ENCODE measurements at regions not wholly inside any gene's neighbourhood (a gene's known extent, or its start where the extent isn't known, plus 50 kb on each side); places are given as distances from the start of the nearest gene placed in this dataset.
"Not testable (repeated sequence)": the region's sequence is repeated elsewhere in the genome, so short reads cannot be mapped to it uniquely, and the experiment has no call there.

DNA sequence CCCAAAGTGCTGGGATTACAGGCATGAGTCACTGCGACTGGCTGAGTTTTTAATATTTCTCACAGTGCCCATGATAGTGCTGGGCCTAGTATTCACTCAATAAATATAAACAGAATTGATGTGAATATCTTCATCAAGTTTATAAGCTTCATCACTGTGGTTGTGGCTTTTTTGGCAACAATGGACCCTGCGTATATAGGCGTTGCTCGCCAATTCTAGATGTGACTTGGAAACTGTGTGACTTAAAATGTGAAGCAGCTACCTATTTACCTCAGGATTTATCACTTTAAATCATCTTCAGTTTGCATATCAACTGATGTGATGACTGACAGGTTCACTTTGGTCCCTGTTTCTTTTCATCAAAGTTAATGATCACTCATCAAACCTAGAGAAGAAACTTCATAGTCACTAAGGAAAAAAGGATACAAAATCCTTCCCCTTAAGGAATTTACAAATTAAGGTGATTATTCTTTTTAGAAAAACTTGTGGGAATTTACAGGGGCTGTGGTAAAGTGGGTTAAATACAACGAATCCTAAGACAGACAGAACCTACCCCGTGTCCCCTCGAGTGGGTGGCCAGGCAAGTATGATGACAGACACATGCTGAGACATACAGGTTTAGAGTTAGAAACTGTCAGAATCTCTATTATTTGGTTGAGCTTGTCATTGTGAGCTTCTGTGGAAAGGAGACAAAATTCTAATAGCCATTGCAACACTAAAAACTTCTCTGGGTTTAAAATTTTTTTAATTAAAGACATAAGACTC, 101.3 kb downstream of the AKAP11 start:
- no peak for DNase-seq
- in situ Hi-C loops (cut with HindIII; ENCODE audit: low pct_ligation_motif_present, low pct_unique_long_range_greater_than_20kb, low sequenced_read_pairs): no loop called here

DNA sequence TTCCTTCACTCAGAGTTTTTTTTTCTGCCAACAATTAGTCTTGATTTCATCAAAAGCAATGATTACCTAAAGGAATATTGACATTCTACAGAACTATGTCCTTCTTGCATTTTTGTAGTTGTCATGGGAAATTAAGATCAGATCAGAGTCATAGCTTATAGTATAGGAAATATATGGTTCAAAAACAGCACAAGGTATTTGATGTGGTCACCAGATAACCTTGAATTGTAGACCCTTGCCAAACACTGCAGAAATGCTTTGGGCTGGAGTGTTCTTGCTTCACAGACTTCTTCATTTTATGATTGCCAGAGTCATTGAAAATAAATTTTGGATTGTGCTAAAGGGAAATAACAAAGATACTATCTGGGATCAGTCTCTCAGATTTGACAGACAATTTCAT, 103.7 kb downstream of the AKAP11 start:
- no peak for DNase-seq
- in situ Hi-C loops (cut with HindIII; ENCODE audit: low pct_ligation_motif_present, low pct_unique_long_range_greater_than_20kb, low sequenced_read_pairs): no loop called here

DNA sequence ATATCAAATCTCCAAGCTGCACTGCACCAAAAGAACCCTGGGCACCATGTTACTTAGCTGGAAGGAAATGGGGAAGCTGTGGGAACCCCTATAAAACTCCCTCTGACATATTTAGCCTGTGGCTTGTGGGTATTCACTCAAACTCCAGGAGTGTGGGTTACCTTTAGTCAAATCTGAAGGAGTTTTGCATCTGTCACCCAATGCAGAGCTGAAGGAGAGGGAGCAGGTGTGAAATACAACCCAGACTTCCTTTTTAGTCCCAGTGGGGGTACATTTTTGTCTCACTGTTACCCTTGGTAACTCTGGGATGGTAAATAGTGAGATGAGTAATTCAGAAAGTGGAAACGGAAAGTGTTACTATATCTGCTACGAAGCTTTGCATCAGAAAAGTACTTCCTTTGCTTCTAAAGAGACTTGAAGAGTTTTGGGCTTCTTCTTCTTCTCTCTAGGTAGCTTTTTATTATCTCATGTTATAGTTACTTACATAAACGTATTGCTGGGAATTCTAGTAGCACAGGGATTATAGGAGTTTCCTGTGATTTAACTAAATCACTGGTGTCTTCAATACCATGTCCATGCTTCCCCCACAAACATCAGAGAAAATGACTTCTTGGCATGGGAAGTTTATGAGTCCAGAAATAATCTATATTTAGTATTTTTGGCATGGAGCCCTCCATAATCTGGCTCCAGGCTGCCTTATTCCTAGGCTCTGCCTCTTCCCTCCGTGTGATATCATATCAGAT, 105.9 kb downstream of the AKAP11 start:
- in situ Hi-C loops (cut with HindIII; ENCODE audit: low pct_ligation_motif_present, low pct_unique_long_range_greater_than_20kb, low sequenced_read_pairs): no loop called here
- DNase-seq: no peak

DNA sequence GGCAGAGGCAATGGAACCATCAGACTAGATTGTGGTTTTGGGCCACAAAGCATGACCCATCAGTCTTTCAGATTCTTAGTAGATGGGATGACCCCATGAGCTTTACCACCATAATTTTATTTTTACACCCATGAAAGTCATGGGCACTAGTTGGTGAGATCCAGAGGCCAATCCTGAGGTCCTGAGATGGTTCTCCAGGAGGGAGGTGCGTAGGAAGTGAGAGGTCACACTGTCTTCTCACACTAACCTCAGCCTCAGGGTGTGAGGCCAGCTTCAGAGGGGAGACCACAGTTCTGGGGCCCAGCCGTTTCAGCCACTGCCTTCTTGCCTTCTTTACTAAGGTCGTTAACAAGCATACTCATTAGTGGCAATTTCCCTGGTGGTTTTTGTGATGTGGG, 106.4 kb downstream of the AKAP11 start:
- in situ Hi-C loops (cut with HindIII; ENCODE audit: low pct_ligation_motif_present, low pct_unique_long_range_greater_than_20kb, low sequenced_read_pairs): no loop called here
- DNase-seq: no peak

DNA sequence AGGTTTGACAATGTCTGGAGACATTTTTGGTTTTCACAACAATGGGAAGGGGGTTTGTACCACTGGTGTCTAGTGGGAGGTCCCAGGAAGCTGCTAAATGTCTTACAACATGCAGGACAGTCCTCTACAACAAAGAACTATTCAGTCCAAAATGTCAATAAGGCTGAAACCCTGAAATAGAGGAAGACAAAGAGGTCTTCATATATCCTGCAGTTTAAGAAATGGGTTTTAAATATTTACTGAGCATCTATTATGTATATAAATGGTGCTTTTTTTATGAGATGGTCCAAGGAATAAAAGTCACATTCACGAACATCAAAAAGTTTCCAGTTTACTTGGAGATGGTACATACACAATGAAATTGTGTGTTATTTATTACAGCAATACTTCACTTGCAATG, 107.3 kb downstream of the AKAP11 start:
- no peak for DNase-seq
- in situ Hi-C loops (cut with HindIII; ENCODE audit: low pct_ligation_motif_present, low pct_unique_long_range_greater_than_20kb, low sequenced_read_pairs): no loop called here

DNA sequence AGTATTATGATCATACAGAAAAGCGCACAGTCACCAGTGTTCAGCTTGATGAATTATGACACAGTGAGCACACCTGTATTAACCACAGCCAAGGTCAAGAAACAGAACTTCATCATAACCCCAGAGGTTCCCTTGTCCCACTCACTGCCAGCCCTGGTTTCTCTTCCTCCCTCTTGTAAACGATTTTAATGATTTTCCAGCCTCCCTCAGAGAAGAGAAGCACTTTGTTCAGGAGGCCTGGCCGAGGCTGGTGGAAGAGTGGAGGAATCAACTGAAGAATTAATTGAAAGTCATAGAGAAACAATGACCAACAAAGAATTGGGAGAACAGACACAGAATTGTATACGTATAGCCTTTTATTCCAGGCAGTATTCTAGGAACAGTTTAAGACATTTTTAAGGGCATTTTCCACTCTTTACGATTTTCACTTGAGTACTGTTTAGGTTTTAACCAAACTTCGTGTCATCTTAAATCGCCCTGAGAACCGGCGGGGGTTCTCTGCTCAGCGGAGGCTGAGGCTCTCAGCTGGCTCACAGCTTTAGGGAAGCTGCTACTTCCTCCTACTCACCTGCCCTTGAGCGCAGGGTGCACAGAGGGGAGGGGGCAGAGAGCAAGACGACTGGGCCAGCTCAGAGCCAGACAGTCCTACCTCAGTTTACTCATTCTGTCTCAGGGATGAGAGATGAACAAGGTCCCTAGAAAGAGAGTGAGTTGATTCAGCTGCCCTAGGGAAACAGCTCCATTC, 108.6 kb downstream of the AKAP11 start:
- DNase-seq: no peak
- in situ Hi-C loops (cut with HindIII; ENCODE audit: low pct_ligation_motif_present, low pct_unique_long_range_greater_than_20kb, low sequenced_read_pairs): no loop called here

DNA sequence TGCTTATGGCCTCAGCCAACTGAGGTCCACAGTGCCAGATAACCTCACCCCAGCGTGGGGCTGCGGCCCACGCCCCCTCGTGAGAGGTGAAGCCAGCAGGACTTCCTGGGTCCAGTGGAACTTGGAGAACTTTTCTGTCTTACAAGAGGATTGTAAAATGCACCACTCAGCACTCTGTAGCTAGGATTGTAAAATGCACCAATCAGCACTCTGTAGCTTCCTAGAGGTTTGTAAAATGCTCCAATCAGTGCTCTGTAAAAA, 109.1 kb downstream of the AKAP11 start:
- no peak for DNase-seq
- in situ Hi-C loops (cut with HindIII; ENCODE audit: low pct_ligation_motif_present, low pct_unique_long_range_greater_than_20kb, low sequenced_read_pairs): no loop called here

DNA sequence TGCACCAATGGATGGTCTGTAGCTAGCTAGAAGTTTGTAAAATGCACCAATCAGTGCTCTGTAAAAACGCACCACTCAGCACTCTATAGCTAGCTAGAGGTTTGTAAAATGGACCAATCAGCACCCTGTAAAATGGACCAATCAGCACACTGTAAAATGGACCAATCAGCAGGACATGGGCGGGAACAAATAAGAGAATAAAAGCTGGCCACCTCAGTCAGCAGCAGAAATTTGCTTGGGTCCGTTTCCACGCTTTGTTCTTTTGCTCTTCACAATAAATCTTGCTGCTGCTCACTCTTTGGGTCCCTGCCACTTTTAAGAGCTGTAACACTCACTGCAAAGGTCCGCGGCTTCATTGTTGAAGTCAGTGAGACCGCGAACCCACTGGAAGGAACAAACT, 109.5 kb downstream of the AKAP11 start:
- DNase-seq; in situ Hi-C loops (cut with HindIII; ENCODE audit: low pct_ligation_motif_present, low pct_unique_long_range_greater_than_20kb, low sequenced_read_pairs): not testable (repeated sequence)

DNA sequence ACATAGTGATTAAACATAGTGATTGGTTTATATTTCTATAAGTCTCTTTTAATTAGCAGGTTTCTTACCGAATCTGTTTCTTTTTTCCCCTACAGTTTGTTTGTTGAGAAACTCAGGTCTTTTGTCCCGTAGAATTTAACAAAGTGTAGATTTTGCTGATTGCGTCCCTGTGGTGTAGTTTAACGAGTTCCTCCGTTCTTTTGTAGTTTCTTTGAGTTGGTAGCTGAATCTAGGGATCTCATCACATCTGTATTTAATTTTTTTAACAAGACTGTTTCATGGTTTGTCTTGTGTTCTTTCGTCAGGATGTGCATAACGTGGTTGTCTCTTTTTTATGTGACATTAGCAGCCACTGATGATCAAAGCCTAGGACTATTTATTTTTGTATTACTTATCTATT, 111.1 kb downstream of the AKAP11 start:
- no peak for DNase-seq
- in situ Hi-C loops (cut with HindIII; ENCODE audit: low pct_ligation_motif_present, low pct_unique_long_range_greater_than_20kb, low sequenced_read_pairs): no loop called here

DNA sequence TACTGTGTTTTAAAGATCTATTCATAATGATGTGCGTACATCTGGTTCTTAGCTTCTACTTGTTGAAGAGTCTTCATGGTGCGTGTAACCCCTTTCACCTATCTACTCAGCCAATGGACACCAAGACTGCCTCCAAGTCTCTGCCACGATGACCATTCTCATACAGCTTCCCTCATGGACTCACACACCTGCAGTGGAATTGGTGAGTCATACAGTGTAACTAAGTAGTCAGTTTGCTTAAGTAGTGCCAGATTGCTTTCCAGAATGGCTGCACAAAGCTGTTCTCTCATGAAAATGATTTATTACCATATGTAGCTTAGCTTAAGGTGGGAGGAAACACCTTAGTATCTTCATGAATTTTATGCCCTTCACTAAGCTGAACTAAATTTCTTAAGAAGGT, 112.3 kb downstream of the AKAP11 start:
- DNase-seq: no peak
- in situ Hi-C loops (cut with HindIII; ENCODE audit: low pct_ligation_motif_present, low pct_unique_long_range_greater_than_20kb, low sequenced_read_pairs): no loop called here

DNA sequence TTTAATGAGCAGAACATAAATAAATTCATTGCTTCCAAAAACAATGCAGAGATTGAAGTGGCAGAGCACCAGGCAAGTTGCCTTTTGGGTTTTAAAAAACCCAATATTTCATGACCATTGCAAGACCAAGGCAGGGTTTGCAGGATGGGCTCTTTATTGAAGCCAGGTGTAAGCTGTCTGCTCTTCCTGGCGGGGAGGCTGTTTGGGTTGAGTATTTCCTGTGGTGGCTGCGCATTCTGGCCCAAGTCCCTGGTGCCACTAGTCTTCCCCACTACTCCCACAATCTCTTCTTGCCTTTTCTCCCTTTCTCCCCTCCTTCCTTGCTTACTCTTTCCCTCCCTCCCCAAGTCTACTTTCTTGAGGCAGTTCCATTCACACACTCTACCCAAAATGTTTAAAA, 116.4 kb downstream of the AKAP11 start:
- in situ Hi-C loops (cut with HindIII; ENCODE audit: low pct_ligation_motif_present, low pct_unique_long_range_greater_than_20kb, low sequenced_read_pairs): no loop called here
- no peak for DNase-seq

DNA sequence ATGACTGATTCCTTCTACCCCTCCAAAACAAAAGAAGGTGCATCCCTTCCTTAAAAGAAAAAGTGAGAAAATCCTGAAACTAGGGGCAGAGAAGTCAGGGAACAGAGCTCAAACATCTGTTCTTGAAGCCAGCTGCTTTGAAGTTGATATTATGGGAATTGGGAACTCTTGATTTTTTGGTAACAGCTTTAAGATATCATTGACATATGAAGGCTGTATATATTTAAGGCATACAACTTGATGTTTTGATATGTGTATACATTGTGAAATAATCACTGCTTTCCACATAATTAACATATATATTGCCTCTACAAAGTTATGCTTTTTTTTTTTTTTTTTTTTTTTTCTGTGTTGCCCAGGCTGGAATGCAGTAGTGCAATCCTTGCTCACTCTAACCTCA, 117.1 kb downstream of the AKAP11 start:
- in situ Hi-C loops (cut with HindIII; ENCODE audit: low pct_ligation_motif_present, low pct_unique_long_range_greater_than_20kb, low sequenced_read_pairs): no loop called here
- DNase-seq: no peak

DNA sequence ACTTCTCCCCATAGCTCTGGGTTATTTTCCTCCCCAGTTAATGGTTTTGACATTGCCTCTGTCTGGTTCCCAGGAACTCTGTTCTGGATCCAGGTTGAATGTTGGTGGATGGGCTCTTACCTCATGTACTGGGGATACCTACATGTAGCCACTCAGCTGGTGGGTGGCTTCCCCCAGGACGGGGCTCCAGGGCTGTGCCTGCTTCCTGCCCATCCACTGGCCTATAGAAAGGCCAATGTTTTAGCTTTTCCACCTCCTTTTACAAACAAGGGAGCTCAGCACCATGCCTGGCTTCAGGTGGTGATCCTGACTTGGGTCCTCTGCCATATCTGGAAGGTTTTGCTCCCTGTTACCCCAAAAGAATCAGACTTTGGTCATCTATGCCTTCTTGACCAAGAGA, 120.2 kb downstream of the AKAP11 start:
- in situ Hi-C loops (cut with HindIII; ENCODE audit: low pct_ligation_motif_present, low pct_unique_long_range_greater_than_20kb, low sequenced_read_pairs): no loop called here
- no peak for DNase-seq

DNA sequence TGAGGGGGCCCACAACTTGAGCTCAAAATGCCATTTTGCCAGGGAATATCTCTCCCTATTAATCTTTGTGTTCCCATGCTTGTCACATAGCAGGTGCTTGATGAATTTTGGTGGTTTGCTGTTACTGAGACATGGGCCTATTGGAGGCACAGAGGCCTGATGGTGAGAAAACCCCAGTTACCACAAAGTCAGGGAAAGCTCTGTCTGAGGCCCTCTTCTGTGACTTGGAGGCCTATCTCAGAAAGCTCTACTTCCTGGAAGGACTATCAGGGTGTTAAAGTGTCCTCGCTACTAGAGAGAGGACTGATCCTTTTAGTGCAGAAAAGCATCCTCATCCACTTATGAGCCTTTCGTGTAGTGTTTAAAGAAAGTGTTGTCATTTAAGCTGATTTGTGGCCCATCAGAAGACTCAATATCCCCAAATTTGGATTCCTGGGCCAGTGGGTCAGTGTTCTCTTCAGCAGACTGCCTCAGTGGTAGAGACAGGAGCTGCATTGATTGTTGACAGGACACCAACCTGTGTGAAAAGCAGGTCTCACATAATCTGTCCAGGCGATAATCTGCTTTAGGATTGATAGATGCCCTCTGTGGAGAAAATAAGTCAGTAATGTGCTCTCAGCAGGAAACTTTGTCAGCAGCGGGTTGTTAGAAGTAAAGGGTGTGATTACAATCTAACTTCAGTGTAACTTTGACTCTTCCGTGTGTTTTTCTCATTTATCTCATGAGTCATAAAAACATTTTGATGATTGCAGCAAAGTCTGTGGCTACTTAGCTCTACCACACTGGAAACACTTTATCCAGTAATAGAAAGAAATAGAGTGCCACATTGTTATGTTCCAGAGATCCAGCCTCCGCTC, 121.0 kb downstream of the AKAP11 start:
- no peak for DNase-seq
- in situ Hi-C loops (cut with HindIII; ENCODE audit: low pct_ligation_motif_present, low pct_unique_long_range_greater_than_20kb, low sequenced_read_pairs): no loop called here

DNA sequence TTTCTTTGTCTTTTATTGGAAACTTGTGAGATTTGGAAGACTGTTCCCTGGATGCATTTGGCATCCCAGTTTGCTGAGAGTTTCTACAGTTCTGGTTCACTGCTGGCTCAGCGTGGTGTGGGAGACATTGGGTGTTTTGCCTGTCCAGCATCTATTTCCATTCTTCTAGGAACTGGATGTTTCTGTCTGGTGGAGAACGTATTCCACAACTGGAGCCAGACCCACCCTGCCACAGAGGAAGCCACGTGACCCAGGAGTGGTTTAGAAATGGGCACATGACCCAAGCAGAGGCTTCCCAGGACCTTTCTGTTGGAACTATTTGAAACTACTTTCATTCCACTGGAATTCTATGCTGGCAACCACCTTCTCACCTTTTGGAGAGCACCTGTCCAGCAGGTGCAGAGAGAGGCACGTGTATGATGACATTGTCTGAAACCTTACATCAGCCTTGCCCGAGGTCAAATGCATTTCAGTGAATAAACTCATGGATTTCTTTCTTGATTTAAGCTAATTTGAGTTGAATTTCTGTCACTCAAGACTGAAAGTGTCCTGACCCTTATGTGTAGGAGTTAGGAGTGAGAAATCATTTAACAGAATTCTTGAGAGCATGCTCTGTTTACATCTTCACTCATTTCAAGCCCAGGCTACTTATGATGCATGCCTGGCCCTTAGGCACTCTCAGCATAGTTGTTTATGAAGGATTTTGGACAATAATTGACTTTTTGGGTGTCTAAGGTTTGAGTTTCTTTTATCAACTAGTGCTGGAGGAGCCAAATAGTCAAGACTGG, 121.8 kb downstream of the AKAP11 start:
- no peak for DNase-seq
- in situ Hi-C loops (cut with HindIII; ENCODE audit: low pct_ligation_motif_present, low pct_unique_long_range_greater_than_20kb, low sequenced_read_pairs): no loop called here

DNA sequence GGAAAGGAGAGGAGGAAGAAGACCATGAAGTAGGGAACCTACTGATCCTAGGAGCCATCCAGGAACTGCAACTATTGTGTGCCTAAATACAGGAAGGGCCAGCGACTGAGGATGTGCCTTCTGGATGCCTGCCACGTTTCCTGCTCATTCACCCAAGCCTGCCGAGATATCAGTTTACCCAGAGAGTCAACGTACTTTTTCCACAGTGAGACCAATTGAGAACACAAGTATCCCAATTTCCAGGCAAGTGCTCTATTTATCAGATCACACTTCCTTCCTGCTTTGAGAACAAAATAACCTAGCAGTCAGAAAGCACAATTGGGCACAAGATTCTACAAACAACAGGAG, 122.4 kb downstream of the AKAP11 start:
- no peak for DNase-seq
- in situ Hi-C loops (cut with HindIII; ENCODE audit: low pct_ligation_motif_present, low pct_unique_long_range_greater_than_20kb, low sequenced_read_pairs): no loop called here

DNA sequence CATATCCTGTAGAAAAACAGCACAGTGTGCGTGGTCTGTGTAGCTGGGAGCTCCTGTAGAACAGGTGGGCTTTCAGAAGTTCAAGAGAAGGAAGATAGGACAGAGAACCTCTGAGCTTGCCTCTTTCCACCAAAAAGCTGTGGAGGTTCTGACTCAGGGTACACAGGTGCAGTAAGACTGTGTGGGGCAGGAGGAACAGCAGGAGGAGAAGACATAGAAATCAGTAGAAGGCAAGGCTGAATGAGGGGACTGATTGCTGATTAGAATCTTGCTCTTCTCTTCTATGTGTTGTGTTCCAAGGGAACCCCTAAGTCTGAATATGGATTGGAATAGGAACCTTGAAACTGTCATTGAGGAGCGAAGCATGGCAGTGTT, 122.7 kb downstream of the AKAP11 start:
- DNase-seq: no peak
- in situ Hi-C loops (cut with HindIII; ENCODE audit: low pct_ligation_motif_present, low pct_unique_long_range_greater_than_20kb, low sequenced_read_pairs): no loop called here

DNA sequence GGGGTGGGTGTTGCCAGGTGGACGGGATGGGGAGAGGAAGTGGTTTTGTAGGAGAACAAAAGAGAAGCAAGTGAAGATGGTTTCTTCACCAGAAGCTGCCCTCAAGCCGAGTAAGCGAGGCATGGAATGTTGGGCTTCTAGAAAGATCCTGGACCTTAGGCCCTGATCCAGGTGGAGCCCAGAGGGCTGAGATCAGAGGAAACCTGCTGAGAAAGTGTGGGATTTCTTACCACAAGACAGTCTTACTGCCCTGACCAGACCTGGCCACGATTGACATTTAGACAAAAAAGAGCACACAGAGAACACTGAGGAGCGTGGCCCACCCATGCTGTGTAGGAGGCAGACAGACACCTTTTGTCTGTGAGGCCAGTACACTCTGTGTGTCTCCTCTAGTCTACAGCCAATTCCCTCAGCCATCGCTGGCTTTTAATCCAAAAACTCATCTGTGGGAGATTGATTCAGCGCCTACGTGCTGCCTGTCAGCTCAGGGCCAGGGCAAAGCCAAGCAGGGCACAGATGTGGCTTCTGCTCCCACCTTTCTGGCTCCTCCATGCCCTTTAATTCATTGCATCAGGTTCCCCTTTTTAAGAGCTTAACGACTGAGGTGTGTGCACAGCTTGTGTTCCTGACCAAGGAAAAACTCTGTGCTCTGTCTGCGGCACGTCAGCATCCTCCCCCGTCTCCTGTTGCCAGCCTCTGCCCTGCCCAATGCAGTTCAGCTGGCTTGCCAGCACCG, 123.3 kb downstream of the AKAP11 start:
- in situ Hi-C loops (cut with HindIII; ENCODE audit: low pct_ligation_motif_present, low pct_unique_long_range_greater_than_20kb, low sequenced_read_pairs): no loop called here
- DNase-seq: no peak

Measured in ACHN (cell line).